ENCODE measurements at regions not wholly inside any gene's neighbourhood (a gene's known extent, or its start where the extent isn't known, plus 50 kb on each side); places are given as distances from the start of the nearest gene placed in this dataset.

GRCh38 chr11:80720295-80720694 is 1279.5 kb upstream of the TENM4 start:
- no peak for DNase-seq (ENCODE audit: low read depth in 1 of 2, low spot score in 1 of 2)
- H3K27ac ChIP-seq (replicated peaks) = no peak overlapping the region
- no peaks in the 10 kb centered on the region for H3K27me3 ChIP-seq (ENCODE audit: insufficient read depth, poor library complexity, severe bottlenecking)
- TF ChIP-seq POLR2AphosphoS5 (IDR thresholded peaks at IDR 0.05; ENCODE audit: low read depth) (no peak), SPI1 (IDR thresholded peaks at IDR 0.05; ENCODE audit: borderline replicate concordance, low read depth) (no peak), GABPA (IDR thresholded peaks at IDR 0.05; ENCODE audit: low read depth) (no peak), CTCF (IDR thresholded peaks at IDR 0.05; ENCODE audit: insufficient read depth, low read length) (no peak), REST (IDR thresholded peaks at IDR 0.05; ENCODE audit: insufficient replicate concordance, low read depth) (no peak)
- H3K4me3 ChIP-seq (replicated peaks; ENCODE audit: insufficient read depth, low read length) = no peak overlapping the region

DNA sequence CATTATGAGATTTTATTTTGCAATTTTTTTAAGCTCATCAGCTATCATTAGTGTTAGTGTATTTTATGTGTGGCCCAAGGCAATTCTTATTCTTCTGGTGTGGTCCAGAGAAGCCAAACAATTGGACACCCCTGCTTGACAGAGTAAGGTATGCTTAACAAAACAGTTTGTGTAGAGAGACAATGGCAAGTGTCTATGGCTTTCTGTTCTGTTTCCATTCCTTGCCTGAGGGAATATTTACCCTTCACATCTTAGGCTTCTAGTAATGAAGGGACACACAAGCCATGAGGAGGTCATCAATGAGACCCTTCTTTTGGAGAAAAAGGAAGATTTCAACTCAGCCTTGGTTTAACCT is 1278.4 kb upstream of the TENM4 start:
- TF ChIP-seq REST (IDR thresholded peaks at IDR 0.05; ENCODE audit: insufficient replicate concordance, low read depth) (no peak), SPI1 (IDR thresholded peaks at IDR 0.05; ENCODE audit: borderline replicate concordance, low read depth) (no peak), GABPA (IDR thresholded peaks at IDR 0.05; ENCODE audit: low read depth) (no peak), POLR2AphosphoS5 (IDR thresholded peaks at IDR 0.05; ENCODE audit: low read depth) (no peak), CTCF (IDR thresholded peaks at IDR 0.05; ENCODE audit: insufficient read depth, low read length) (no peak)
- H3K27ac ChIP-seq (replicated peaks) = no peak overlapping the region
- no peak overlapping the region for H3K4me3 ChIP-seq (replicated peaks; ENCODE audit: insufficient read depth, low read length)
- no peak for DNase-seq (ENCODE audit: low read depth in 1 of 2, low spot score in 1 of 2)
- no peaks in the 10 kb centered on the region for H3K27me3 ChIP-seq (ENCODE audit: insufficient read depth, poor library complexity, severe bottlenecking)

GRCh38 chr11:80718611-80719291 is 1277.9 kb upstream of the TENM4 start:
- H3K27me3 ChIP-seq (ENCODE audit: insufficient read depth, poor library complexity, severe bottlenecking) = no peaks in the 10 kb centered on the region
- H3K4me3 ChIP-seq (replicated peaks; ENCODE audit: insufficient read depth, low read length) = no peak overlapping the region
- DNase-seq (ENCODE audit: low read depth in 1 of 2, low spot score in 1 of 2) = no peak
- no peak for TF ChIP-seq REST (IDR thresholded peaks at IDR 0.05; ENCODE audit: insufficient replicate concordance, low read depth)
- TF ChIP-seq POLR2AphosphoS5 (IDR thresholded peaks at IDR 0.05; ENCODE audit: low read depth) = no peak
- no peak for TF ChIP-seq SPI1 (IDR thresholded peaks at IDR 0.05; ENCODE audit: borderline replicate concordance, low read depth)
- TF ChIP-seq GABPA (IDR thresholded peaks at IDR 0.05; ENCODE audit: low read depth) = no peak
- no peak for TF ChIP-seq CTCF (IDR thresholded peaks at IDR 0.05; ENCODE audit: insufficient read depth, low read length)
- H3K27ac ChIP-seq (replicated peaks) = no peak overlapping the region

All from HL-60 (cell line).